ENCODE measurements at regions not wholly inside any gene's neighbourhood (a gene's known extent, or its start where the extent isn't known, plus 50 kb on each side); places are given as distances from the start of the nearest gene placed in this dataset.

GRCh38 chr4:162485486-162485885 lies 321.7 kb upstream of the FSTL5 start:
- 52% methylated on average over 6 of the region's 6 CpGs for WGBS (ENCODE audit: insufficient coverage, insufficient replicate concordance, low lambda C conversion rate, missing lambda C conversion rate)
- BruUV-seq (replicated peaks): no TSS peak
- Histone ChIP-seq H3K9me3 (replicated peaks; ENCODE audit: control insufficient read depth, insufficient read depth, low read length) (no peaks in the 10 kb centered on the region), H2AFZ (ENCODE audit: control insufficient read depth, low read depth, low read length) (no peak overlapping the region), H4K20me1 (ENCODE audit: control insufficient read depth, insufficient read depth) (no peaks in the 10 kb centered on the region), H3K27ac (ENCODE audit: control insufficient read depth, insufficient read depth) (no peak overlapping the region), H3K36me3 (ENCODE audit: control insufficient read depth in 2 of 2, insufficient read depth in 2 of 2, low read length in 1 of 2) (no peaks in the 10 kb centered on the region), H3K9ac (ENCODE audit: control insufficient read depth, insufficient read depth, low read length) (no peak overlapping the region), H3K4me1 (ENCODE audit: control insufficient read depth, insufficient read depth, low read length) (no peaks in the 10 kb centered on the region), H3K4me3 (no peak overlapping the region), H3K27me3 (replicated peaks in 1 of 2; ENCODE audit: control insufficient read depth in 2 of 2, insufficient read depth in 2 of 2, low read length in 1 of 2) (no peaks in the 10 kb centered on the region), H3K4me2 (ENCODE audit: control insufficient read depth, insufficient read depth) (no peak overlapping the region), H3K79me2 (ENCODE audit: control insufficient read depth, insufficient read depth, low read length) (no peaks in the 10 kb centered on the region)
- ChIA-PET RAD21 (ENCODE audit: unreplicated experiment) (interaction anchor here (1.8 kb wide), 1 partner anchor 12 kb away, joined by 4 read pairs; no protein-coding TSS in a partner anchor), CTCF (no interaction called here), POLR2A (no interaction called here), SMC1A (ENCODE audit: uncharacterized antibody, unreplicated experiment) (no interaction called here)
- intact Hi-C loops (cut with micrococcal nuclease; ENCODE audit: unreplicated experiment): no loop called here
- no peak for DNase-seq (ENCODE audit: low read depth, low spot score)
- ATAC-seq: no peak
- TF ChIP-seq TAF1 (IDR thresholded peaks at IDR 0.05; ENCODE audit: borderline replicate concordance, low read depth, low read length): no peak
- TF ChIP-seq ZNF217 (IDR thresholded peaks at IDR 0.05): no peak
- TF ChIP-seq FOXK2 (IDR thresholded peaks at IDR 0.05): no peak
- TF ChIP-seq IRF5 (IDR thresholded peaks at IDR 0.05; ENCODE audit: borderline replicate concordance): no peak
- no peak for TF ChIP-seq MYC (IDR thresholded peaks at IDR 0.05; ENCODE audit: insufficient read depth, insufficient read length, insufficient replicate concordance, low read length, severe bottlenecking)
- TF ChIP-seq PBX3 (IDR thresholded peaks at IDR 0.05; ENCODE audit: insufficient replicate concordance, low read depth, low read length): no peak
- no peak for TF ChIP-seq ZBTB33 (IDR thresholded peaks at IDR 0.05)
- no peak for TF ChIP-seq RELB (IDR thresholded peaks at IDR 0.05; ENCODE audit: low read depth)
- TF ChIP-seq SREBF1 (IDR thresholded peaks at IDR 0.05; ENCODE audit: low read length): no peak
- TF ChIP-seq RAD21 (IDR thresholded peaks at IDR 0.05; ENCODE audit: insufficient read depth, low read depth, low read length): no peak
- TF ChIP-seq RFX5 (IDR thresholded peaks at IDR 0.05; ENCODE audit: low read depth, low read length): no peak
- TF ChIP-seq KLF5 (IDR thresholded peaks at IDR 0.05; ENCODE audit: partially characterized antibody): no peak
- no peak for TF ChIP-seq CBFB (IDR thresholded peaks at IDR 0.05; ENCODE audit: low read depth)
- TF ChIP-seq HSF1 (IDR thresholded peaks at IDR 0.05; ENCODE audit: low read depth, low read length): no peak
- no peak for TF ChIP-seq NFYB (IDR thresholded peaks at IDR 0.05; ENCODE audit: insufficient read depth, low read depth, low read length)
- in situ Hi-C loops (cut with MboI): no loop called here
- FAIRE-seq: no peak

Data from GM12878 (cell line).